Spleen (tissue), 11 donors: ENCODE measurements at regions not wholly inside any gene's neighbourhood (a gene's known extent, or its start where the extent isn't known, plus 50 kb on each side); places are given as distances from the start of the nearest gene placed in this dataset.

Experiments
- DNase-seq: peaks from one replicate; pipeline ENCODE4 v3.0.0-alpha.2; 2020
- H3K27ac ChIP-seq, 8 donors: fragments of 200-600 bp; sonication (generic) in 7 of 8; 1 replicate in 4 of 8; 2 replicates in 4 of 8; pipeline versions ENCODE4 v1.5.0 to v1.8.0; 2016 to 2021; ENCODE audit warnings: inconsistent platforms in 4 of 8, mild to moderate bottlenecking in 4 of 8, moderate library complexity in 1 of 8
- H3K27me3 ChIP-seq, 7 donors: fragments of 200-600 bp; sonication (generic) in 6 of 7; replicated peaks in 1 of 7; 1 replicate in 4 of 7; 2 replicates in 3 of 7; pipeline versions ENCODE4 v1.5.0 to v1.8.0; 2016 to 2021; ENCODE audit warnings: inconsistent platforms in 3 of 7, mild to moderate bottlenecking in 1 of 7
- H3K36me3 ChIP-seq, 6 donors: fragments of 200-600 bp; sonication (generic) in 5 of 6; 1 replicate in 4 of 6; 2 replicates in 2 of 6; pipeline versions ENCODE4 v1.5.0 to v1.8.0; 2016 to 2021; ENCODE audit warnings: inconsistent platforms in 2 of 6
- H3K4me1 ChIP-seq, 6 donors: fragments of 200-600 bp; sonication (generic) in 5 of 6; 1 replicate in 3 of 6; 2 replicates in 3 of 6; pipeline versions ENCODE4 v1.5.0 to v1.8.0; 2016 to 2021; ENCODE audit warnings: inconsistent platforms in 3 of 6
- H3K4me3 ChIP-seq, 8 donors: fragments of 200-600 bp; sonication (generic) in 7 of 8; 1 replicate in 4 of 8; 2 replicates in 4 of 8; pipeline versions ENCODE4 v1.5.0 to v1.8.0; 2016 to 2021; ENCODE audit warnings: inconsistent platforms in 4 of 8, mild to moderate bottlenecking in 4 of 8, moderate library complexity in 2 of 8
- H3K9me3 ChIP-seq, 8 donors: fragments of 200-600 bp; sonication (generic) in 7 of 8; 1 replicate in 4 of 8; 2 replicates in 4 of 8; pipeline versions ENCODE4 v1.5.0 to v1.8.0; 2016 to 2021; ENCODE audit warnings: inconsistent platforms in 4 of 8
- CTCF ChIP-seq, 11 experiments: fragments of 200-600 bp in 7 of 11; fragments of 450-650 bp in 4 of 11; sonication (generic) in 4 of 11; IDR thresholded peaks in 8 of 11; conservative IDR thresholded peaks in 3 of 11; 1 replicate in 7 of 11; 2 replicates in 4 of 11; pipeline versions ENCODE4 v1.4.0 to v1.8.0; 2016 to 2021; ENCODE audit warnings: antibody characterized with exemption in 11 of 11, inconsistent platforms in 4 of 11, mild to moderate bottlenecking in 1 of 11
- POLR2A ChIP-seq, 3 donors: fragments of 450-650 bp; IDR thresholded peaks; one replicate each; pipeline ENCODE4 v1.5.1; 2017; ENCODE audit warnings: antibody characterized with exemption in 3 of 3, mild to moderate bottlenecking in 1 of 3
- POLR2AphosphoS5 ChIP-seq, 3 donors: sonication (generic); formaldehyde crosslinking; IDR thresholded peaks; one replicate each; pipeline ENCODE4 v1.5.1; 2017; ENCODE audit warnings: antibody characterized with exemption in 3 of 3
- WGBS, 5 donors: extraction: QIAGEN DNeasy Blood & Tissue Kit in 3 of 5; methylation state at CpG; one replicate each; pipeline versions ENCODE4 v1.1.5 to v1.1.7; 2013 to 2018; 5-methylcytosine and 5-hydroxymethylcytosine counted together
- intact Hi-C: fragments of 100-400 bp; cut with DNase I; formaldehyde crosslinking; loops from one replicate; pipeline ENCODE4 v1.15.0; 2023; ENCODE audit warnings: low total_unique reads
- donor health status: healthy with polysubstance abuse.
- donor health status: DM: no; HTN: no; CAD: no; lungs with moderate emphysema.
- donor health status: DM: no; HTN: no; CAD: no.
- donor health status: Bipolar disorder and iron deficiency.
- donor health status: healthy.
- donor health status: DM: no; HTN: no; CAD: no.
- donor health status: DM: yes; HTN: yes; CAD: no.

- no peak for TF ChIP-seq POLR2AphosphoS5 (IDR thresholded peaks at IDR 0.05)
- no peak for TF ChIP-seq POLR2A (IDR thresholded peaks at IDR 0.05)
- Histone ChIP-seq H3K9me3 (peaks cover 0 to 4% (median 0%) of the 10 kb centered on the region in 8 donors), H3K27me3 (no peaks in the 10 kb centered on the region), H3K4me3 (no peak overlapping the region), H3K4me1 (no peaks in the 10 kb centered on the region), H3K27ac (no peak overlapping the region), H3K36me3 (no peaks in the 10 kb centered on the region)
- no peak for DNase-seq
- 74 to 89% (median 81%) methylated on average over 2 of the region's 2 CpGs for whole genome bisulfite sequencing, 5 donors
- intact Hi-C loops, result no loop called here
These were observed 706.7 kb upstream of the PHF14 start for GRCh38 chr7:10266976-10267375.

DNA sequence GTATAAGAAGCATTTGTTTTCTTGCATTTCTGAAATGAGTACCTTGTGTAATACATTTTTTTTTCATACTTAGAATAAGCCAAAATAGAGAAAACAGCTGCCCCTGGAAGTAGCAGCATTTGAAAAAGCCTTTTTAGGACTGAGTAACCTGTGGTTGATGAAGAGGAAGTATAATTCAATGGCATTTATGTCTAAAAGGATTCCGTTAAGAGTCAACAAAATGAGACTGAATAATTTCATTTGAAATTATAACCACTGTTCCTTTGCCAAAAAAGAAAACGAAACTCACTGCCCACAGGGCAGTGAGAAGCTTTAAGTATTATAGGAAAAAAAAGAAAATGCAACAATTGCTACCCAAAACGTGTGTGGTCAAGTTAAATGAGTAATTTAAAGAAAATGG, 705.6 kb upstream of the PHF14 start:
- no peaks in the 10 kb centered on the region for H3K4me1 ChIP-seq
- intact Hi-C loops, result no loop called here
- WGBS, 5 donors, result 3 to 13% (median 6%) methylated on average over 3 of the region's 3 CpGs
- H3K27ac ChIP-seq, result no peak overlapping the region
- H3K4me3 ChIP-seq, result no peak overlapping the region
- TF ChIP-seq CTCF (IDR thresholded peaks at IDR 0.05 in 8 of 11, conservative IDR thresholded peaks at IDR 0.05 in 3 of 11), result no peak
- TF ChIP-seq POLR2AphosphoS5 (IDR thresholded peaks at IDR 0.05), result no peak
- no peak for TF ChIP-seq POLR2A (IDR thresholded peaks at IDR 0.05)
- no peaks in the 10 kb centered on the region for H3K36me3 ChIP-seq
- no peak for DNase-seq
- H3K27me3 ChIP-seq, result no peaks in the 10 kb centered on the region
- peaks cover 0 to 4% (median 0%) of the 10 kb centered on the region in 8 donors for H3K9me3 ChIP-seq

DNA sequence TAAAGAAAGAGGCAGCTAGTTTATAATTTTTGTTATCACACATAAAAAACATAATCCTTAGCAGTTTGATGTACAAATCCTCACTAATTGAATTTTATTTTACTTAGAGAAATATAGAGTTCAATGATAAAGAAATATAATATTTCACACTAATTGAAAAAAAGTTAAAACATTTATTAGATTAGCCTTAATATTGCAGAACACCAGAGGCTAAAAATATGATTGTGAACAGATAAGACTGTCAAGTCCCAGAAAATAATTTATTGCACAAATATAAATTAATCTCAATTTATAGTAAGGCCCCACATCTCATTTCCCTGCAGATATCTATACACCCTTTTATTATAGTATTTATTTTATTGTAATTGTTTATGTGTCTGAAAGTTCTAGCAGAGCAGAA, 690.8 kb upstream of the PHF14 start:
- Histone ChIP-seq H3K36me3 (no peaks in the 10 kb centered on the region), H3K9me3 (peaks cover 0 to 4% (median 0%) of the 10 kb centered on the region in 8 donors), H3K4me1 (no peaks in the 10 kb centered on the region), H3K4me3 (no peak overlapping the region), H3K27me3 (no peaks in the 10 kb centered on the region), H3K27ac (no peak overlapping the region)
- intact Hi-C loops, result no loop called here
- DNase-seq, result no peak
- TF ChIP-seq POLR2A (IDR thresholded peaks at IDR 0.05) (no peak), POLR2AphosphoS5 (IDR thresholded peaks at IDR 0.05) (no peak)

DNA sequence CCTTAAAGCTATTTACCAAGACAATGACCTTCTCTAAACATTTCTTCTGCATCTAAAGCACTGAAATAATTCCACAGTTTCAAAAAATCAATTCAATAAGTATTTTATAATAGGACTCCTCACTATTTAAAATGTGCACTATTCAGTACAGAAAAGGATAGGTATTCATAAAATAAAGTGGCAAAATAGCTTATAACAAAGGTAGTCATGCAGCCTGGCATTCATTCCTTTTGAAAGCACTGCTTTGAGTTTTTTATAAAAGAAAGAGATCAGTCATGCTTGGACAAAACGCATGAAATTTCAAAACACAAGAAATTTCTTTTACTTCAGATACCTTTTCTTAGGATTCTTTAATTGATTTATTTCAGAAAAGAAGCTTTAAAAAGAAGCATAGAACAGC, 689.7 kb upstream of the PHF14 start:
- Histone ChIP-seq H3K36me3 (no peaks in the 10 kb centered on the region), H3K9me3 (peaks cover 0 to 4% (median 0%) of the 10 kb centered on the region in 8 donors), H3K4me3 (no peak overlapping the region), H3K27ac (no peak overlapping the region), H3K27me3 (no peaks in the 10 kb centered on the region), H3K4me1 (no peaks in the 10 kb centered on the region)
- intact Hi-C loops, result no loop called here
- TF ChIP-seq POLR2A (IDR thresholded peaks at IDR 0.05) (no peak), CTCF (IDR thresholded peaks at IDR 0.05 in 8 of 11, conservative IDR thresholded peaks at IDR 0.05 in 3 of 11) (no peak), POLR2AphosphoS5 (IDR thresholded peaks at IDR 0.05) (no peak)
- DNase-seq, result no peak
- WGBS, 5 donors, result 78 to 96% (median 89%) methylated on average over 1 of the region's 1 CpG

DNA sequence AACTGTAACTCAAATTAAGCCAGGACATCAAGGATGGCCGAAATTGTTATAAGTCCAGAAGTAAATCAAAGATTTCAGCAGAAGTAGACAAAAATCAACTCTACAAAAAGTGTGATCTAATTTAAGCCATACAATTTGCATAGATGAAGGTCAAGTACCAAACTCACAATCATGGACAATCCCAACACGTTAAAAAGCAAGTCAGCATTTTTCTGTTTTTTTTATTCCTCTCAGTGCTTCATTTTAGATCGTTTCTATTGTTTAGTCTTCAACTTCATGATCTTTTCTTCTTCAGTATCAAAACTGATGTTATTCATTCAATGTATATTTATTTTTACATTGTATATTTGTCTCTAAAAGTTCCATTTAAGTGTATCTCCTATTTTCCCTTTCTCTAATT, 674.3 kb upstream of the PHF14 start:
- intact Hi-C loops, result no loop called here
- 51 to 81% (median 68%) methylated on average over 3 of the region's 3 CpGs for WGBS, 5 donors
- TF ChIP-seq POLR2A (IDR thresholded peaks at IDR 0.05), result no peak
- TF ChIP-seq CTCF (IDR thresholded peaks at IDR 0.05 in 8 of 11, conservative IDR thresholded peaks at IDR 0.05 in 3 of 11), result no peak
- no peak for TF ChIP-seq POLR2AphosphoS5 (IDR thresholded peaks at IDR 0.05)

More for the DNA sequence above, 674.3 kb upstream of the PHF14 start:
- H3K4me3 ChIP-seq, result no peak overlapping the region
- no peak for DNase-seq
- H3K27me3 ChIP-seq, result no peaks in the 10 kb centered on the region
- H3K9me3 ChIP-seq, result no peaks in the 10 kb centered on the region
- H3K27ac ChIP-seq, result no peak overlapping the region
- no peaks in the 10 kb centered on the region for H3K36me3 ChIP-seq
- no peaks in the 10 kb centered on the region for H3K4me1 ChIP-seq
